IMR-90 (cell line): ENCODE measurements at regions not wholly inside any gene's neighbourhood (a gene's known extent, or its start where the extent isn't known, plus 50 kb on each side); places are given as distances from the start of the nearest gene placed in this dataset.

ENCODE experiments used
- ATAC-seq: fragments of 200-7000 bp; cut with Tn5 transposase; 2 replicates; pipeline ENCODE4 v1.9.1; 2020; ENCODE audit warnings: low read depth, mild to moderate bottlenecking, moderate library complexity
- BruUV-seq: library from RNA; stranded (reverse); fragments of 400-500 nt; replicated peaks from 2 replicates; lab custom pipeline; 2021; lab: Mats Ljungman, UMichigan
- CTCF ChIA-PET: fragments of 300-600 bp; formaldehyde crosslinking; extraction: SDS; loops from one replicate; lab custom pipeline; 2021; ENCODE audit warnings: antibody characterized with exemption; lab: Yijun Ruan, JAX
- POLR2A ChIA-PET: fragments of 300-600 bp; sonication (Branson Sonifier 250); formaldehyde crosslinking; loops from one replicate; lab custom pipeline; 2022; ENCODE audit warnings: antibody characterized with exemption; ENCODE audit not compliant: unreplicated experiment; lab: Charles Lee
- DNase-seq: peaks from one replicate; pipeline ENCODE4 v3.0.0; 2013
- H2AFZ ChIP-seq: replicated peaks from 2 replicates; pipeline ENCODE3; 2013; ENCODE audit warnings: low read length, mild to moderate bottlenecking; ENCODE audit not compliant: poor library complexity
- H2AK5ac ChIP-seq: 2 replicates; pipeline ENCODE4 v1.6.1; 2013; ENCODE audit warnings: low read depth, low read length, inconsistent platforms
- H2AK9ac ChIP-seq: replicated peaks from 2 replicates; pipeline ENCODE3; 2013; ENCODE audit warnings: mild to moderate bottlenecking, low read depth, low read length, moderate library complexity; ENCODE audit not compliant: poor library complexity
- H2BK120ac ChIP-seq: 2 replicates; pipeline ENCODE4 v1.6.1; 2013; ENCODE audit warnings: low read depth, low read length, inconsistent platforms
- H2BK15ac ChIP-seq: 3 replicates; pipeline ENCODE4 v1.6.1; 2013; ENCODE audit warnings: low read depth, low read length, inconsistent platforms
- H2BK20ac ChIP-seq: 2 replicates; pipeline ENCODE4 v1.6.1; 2013; ENCODE audit warnings: low read depth, mild to moderate bottlenecking, inconsistent platforms, low read length, moderate library complexity
- H2BK5ac ChIP-seq: 2 replicates; pipeline ENCODE4 v1.6.1; 2013; ENCODE audit warnings: mild to moderate bottlenecking, low read depth, low read length, inconsistent platforms; ENCODE audit not compliant: poor library complexity, severe bottlenecking
- H3K14ac ChIP-seq: replicated peaks from 2 replicates; pipeline ENCODE4 v1.6.1; 2013; ENCODE audit warnings: low read depth, low read length, inconsistent platforms
- H3K18ac ChIP-seq: 2 replicates; pipeline ENCODE4 v1.6.1; 2013; ENCODE audit warnings: low read depth, low read length, control low read depth
- H3K23ac ChIP-seq: 2 replicates; pipeline ENCODE4 v1.6.1; 2013; ENCODE audit warnings: low read depth, low read length, inconsistent platforms
- H3K27ac ChIP-seq: 2 replicates; pipeline ENCODE4 v1.5.1; 2013; ENCODE audit warnings: mild to moderate bottlenecking, control low read depth, low read length; ENCODE audit not compliant: insufficient read depth
- H3K27me3 ChIP-seq: 2 replicates; pipeline ENCODE4 v1.6.1; 2013; ENCODE audit warnings: low read length; ENCODE audit not compliant: control insufficient read depth, insufficient read depth
- H3K36me3 ChIP-seq: 2 replicates; pipeline ENCODE4 v1.6.1; 2013; ENCODE audit warnings: low read length, mixed read lengths; ENCODE audit not compliant: control insufficient read depth, insufficient read depth
- H3K4ac ChIP-seq: 2 replicates; pipeline ENCODE4 v1.6.1; 2013; ENCODE audit warnings: low read depth, low read length, inconsistent platforms
- H3K4me1 ChIP-seq: 2 replicates; pipeline ENCODE4 v1.6.1; 2013; ENCODE audit warnings: low read length, mixed read lengths; ENCODE audit not compliant: control insufficient read depth, insufficient read depth
- H3K4me2 ChIP-seq: 2 replicates; pipeline ENCODE4 v1.6.1; 2013; ENCODE audit warnings: low read depth, mild to moderate bottlenecking, control low read depth, low read length, moderate library complexity
- H3K4me3 ChIP-seq: 2 replicates; pipeline ENCODE4 v1.5.1; 2013; ENCODE audit warnings: low read depth, mild to moderate bottlenecking, control low read depth, low read length, moderate library complexity; ENCODE audit not compliant: insufficient read depth
- H3K56ac ChIP-seq: 2 replicates; pipeline ENCODE4 v1.6.1; 2013; ENCODE audit warnings: low read length, inconsistent platforms; ENCODE audit not compliant: insufficient read depth; ENCODE audit errors: extremely low read depth
- H3K79me1 ChIP-seq, 2 experiments: 2 replicates each; pipeline ENCODE4 v1.6.1; 2013; ENCODE audit warnings: low read length in 2 of 2, inconsistent platforms in 1 of 2, low read depth in 1 of 2
- H3K9ac ChIP-seq: 2 replicates; pipeline ENCODE4 v1.6.1; 2013; ENCODE audit warnings: low read depth, low read length, control low read depth
- H3K9me1 ChIP-seq: 2 replicates; pipeline ENCODE4 v1.6.1; 2013; ENCODE audit warnings: low read length, inconsistent platforms; ENCODE audit not compliant: insufficient read depth
- H3K9me3 ChIP-seq: 2 replicates; pipeline ENCODE4 v1.6.1; 2013; ENCODE audit warnings: low read length; ENCODE audit not compliant: control insufficient read depth, insufficient read depth
- H4K20me1 ChIP-seq: 2 replicates; pipeline ENCODE4 v1.6.1; 2013; ENCODE audit warnings: low read length, inconsistent platforms; ENCODE audit not compliant: insufficient read depth
- H4K5ac ChIP-seq: 2 replicates; pipeline ENCODE4 v1.6.1; 2013; ENCODE audit warnings: mild to moderate bottlenecking, low read depth, low read length, control low read depth
- H4K8ac ChIP-seq, 2 experiments: 2 replicates each; pipeline ENCODE4 v1.6.1; 2013; ENCODE audit warnings: low read depth in 2 of 2, low read length in 2 of 2, control low read depth in 1 of 2, inconsistent platforms in 1 of 2
- H4K91ac ChIP-seq: 2 replicates; pipeline ENCODE4 v1.6.1; 2013; ENCODE audit warnings: low read depth, low read length, inconsistent platforms; ENCODE audit not compliant: insufficient read depth
- BHLHE40 ChIP-seq: fragments of 150-350 bp; IDR thresholded peaks from 2 replicates; pipeline ENCODE4 v1.6.1; 2016; ENCODE audit warnings: mild to moderate bottlenecking, low read depth, low read length
- CEBPB ChIP-seq: IDR thresholded peaks from 2 replicates; pipeline ENCODE4 v1.6.1; 2012; ENCODE audit warnings: low read depth, low read length, improper control_type of control experiment
- CHD1 ChIP-seq: IDR thresholded peaks from 2 replicates; pipeline ENCODE4 v1.6.1; 2012; ENCODE audit warnings: low read depth, low read length, improper control_type of control experiment
- CTCF ChIP-seq: conservative IDR thresholded peaks from 2 replicates; pipeline ENCODE4 v1.5.1; 2012; ENCODE audit warnings: mild to moderate bottlenecking, low read depth, low read length, improper control_type of control experiment
- ELK1 ChIP-seq: fragments of 150-350 bp; IDR thresholded peaks from 2 replicates; pipeline ENCODE4 v1.6.1; 2016; ENCODE audit warnings: low read depth, mild to moderate bottlenecking, low read length, moderate library complexity, borderline replicate concordance
- FOS ChIP-seq: fragments of 150-350 bp; IDR thresholded peaks from 2 replicates; pipeline ENCODE4 v1.6.1; 2016; ENCODE audit warnings: low read depth, low read length
- MAFK ChIP-seq: IDR thresholded peaks from 2 replicates; pipeline ENCODE4 v1.6.1; 2012; ENCODE audit warnings: low read depth, low read length, improper control_type of control experiment
- MAZ ChIP-seq: IDR thresholded peaks from 2 replicates; pipeline ENCODE4 v1.6.1; 2012; ENCODE audit warnings: low read depth, mild to moderate bottlenecking, low read length, improper control_type of control experiment, moderate library complexity, borderline replicate concordance
- MXI1 ChIP-seq: IDR thresholded peaks from 2 replicates; pipeline ENCODE4 v1.6.1; 2012; ENCODE audit warnings: low read depth, mild to moderate bottlenecking, low read length, moderate library complexity, borderline replicate concordance
- NFE2L2 ChIP-seq: fragments of 150-350 bp; IDR thresholded peaks from 2 replicates; pipeline ENCODE4 v1.6.1; 2016; ENCODE audit warnings: low read depth, mild to moderate bottlenecking, low read length
- POLR2A ChIP-seq: IDR thresholded peaks from 2 replicates; pipeline ENCODE4 v1.6.1; 2012; ENCODE audit warnings: mild to moderate bottlenecking, low read depth, low read length
- RAD21 ChIP-seq: IDR thresholded peaks from 2 replicates; pipeline ENCODE4 v1.6.1; 2012; ENCODE audit warnings: low read length, improper control_type of control experiment
- RCOR1 ChIP-seq: IDR thresholded peaks from 2 replicates; pipeline ENCODE4 v1.6.1; 2012; ENCODE audit warnings: mild to moderate bottlenecking, low read length, improper control_type of control experiment; ENCODE audit not compliant: insufficient replicate concordance
- RFX5 ChIP-seq: IDR thresholded peaks from 2 replicates; pipeline ENCODE4 v1.8.0; 2012; ENCODE audit warnings: low read depth, mild to moderate bottlenecking, low read length, moderate library complexity
- SMC3 ChIP-seq: fragments of 150-350 bp; IDR thresholded peaks from 2 replicates; pipeline ENCODE4 v1.6.1; 2016; ENCODE audit warnings: low read depth, mild to moderate bottlenecking, antibody characterized with exemption, low read length, moderate library complexity
- USF2 ChIP-seq: fragments of 150-350 bp; IDR thresholded peaks from 2 replicates; pipeline ENCODE4 v1.6.1; 2017; ENCODE audit warnings: mild to moderate bottlenecking, antibody characterized with exemption, low read length, low read depth
- WGBS, 2 experiments: methylation state at CpG; one replicate each; pipeline versions ENCODE4 v1.1.5 to v1.1.7; 2013; ENCODE audit warnings: missing lambda C conversion rate in 2 of 2; ENCODE audit not compliant: insufficient read length in 1 of 2; ENCODE audit errors: extremely low coverage in 2 of 2; 5-methylcytosine and 5-hydroxymethylcytosine counted together
- dilution Hi-C: fragments of 300-500 bp; cut with HindIII; formaldehyde crosslinking; loops from one replicate; pipeline ENCODE4 v1.14.3; 2018; ENCODE audit warnings: low sequenced_read_pairs; ENCODE audit not compliant: unreplicated experiment
- in situ Hi-C: fragments of 300-500 bp; cut with MboI; formaldehyde crosslinking; loops from 3 replicates; pipeline ENCODE4 v1.14.3; 2019; ENCODE audit warnings: low sequenced_read_pairs, inconsistent platforms, mixed read lengths
- intact Hi-C: fragments of 100-400 bp; cut with micrococcal nuclease; formaldehyde crosslinking; loops from 2 replicates; pipeline ENCODE4 v1.10.0; 2022

- no peak overlapping the region for H2AFZ ChIP-seq
- DNase-seq (no peak), ATAC-seq (no peak)
- H2BK20ac ChIP-seq, result no peak overlapping the region
- no peaks in the 10 kb centered on the region for H3K36me3 ChIP-seq
- dilution Hi-C loops, result no loop called here
- no peak overlapping the region for H3K23ac ChIP-seq
- BruUV-seq, result no TSS peak
- H3K56ac ChIP-seq, result no peak overlapping the region
- no peak overlapping the region for H3K14ac ChIP-seq
- no peak overlapping the region for H2BK5ac ChIP-seq
- TF ChIP-seq ELK1, result no peak
- no peak for TF ChIP-seq RAD21
- TF ChIP-seq CHD1, result no peak
- TF ChIP-seq MXI1, result no peak
- TF ChIP-seq RFX5, result no peak
- TF ChIP-seq RCOR1, result no peak
- no peak for TF ChIP-seq BHLHE40
- no peak for TF ChIP-seq CTCF
- TF ChIP-seq CEBPB, result no peak
- TF ChIP-seq USF2, result no peak
- TF ChIP-seq NFE2L2, result no peak
- TF ChIP-seq POLR2A, result no peak
- TF ChIP-seq MAFK, result no peak
- TF ChIP-seq MAZ, result no peak
- no peak for TF ChIP-seq SMC3
- no peak for TF ChIP-seq FOS
- H4K5ac ChIP-seq, result no peak overlapping the region
- no peak overlapping the region for H3K4me3 ChIP-seq
- H3K79me1 ChIP-seq, result no peaks in the 10 kb centered on the region
- no peak overlapping the region for H3K4me2 ChIP-seq
- no peaks in the 10 kb centered on the region for H3K4me1 ChIP-seq
- H4K91ac ChIP-seq, result no peak overlapping the region
- no peaks in the 10 kb centered on the region for H3K27me3 ChIP-seq
- H2AK9ac ChIP-seq, result no peak overlapping the region
- in situ Hi-C loops, result no loop called here
- no peak overlapping the region for H3K9ac ChIP-seq
- no peak overlapping the region for H3K27ac ChIP-seq
- WGBS, 2 experiments, result no CpG with 5 or more reads among the region's 5 CpGs
- H4K20me1 ChIP-seq, result no peaks in the 10 kb centered on the region
- POLR2A ChIA-PET, result no interaction called here
- H4K8ac ChIP-seq, result no peak overlapping the region
- H2BK15ac ChIP-seq, result no peak overlapping the region
- H3K9me1 ChIP-seq, result no peaks in the 10 kb centered on the region
- H3K18ac ChIP-seq, result no peak overlapping the region
- CTCF ChIA-PET, result no interaction called here
- H2AK5ac ChIP-seq, result no peak overlapping the region
- H3K4ac ChIP-seq, result no peak overlapping the region
- intact Hi-C loops, result no loop called here
- H2BK120ac ChIP-seq, result no peak overlapping the region
- H3K9me3 ChIP-seq, result peaks cover 6% of the 10 kb centered on the region
Measured at GRCh38 chr20:55348223-55348622, 657.1 kb downstream of the CBLN4 start.
